ENCODE measurements at regions not wholly inside any gene's neighbourhood (a gene's known extent, or its start where the extent isn't known, plus 50 kb on each side); places are given as distances from the start of the nearest gene placed in this dataset.

DNA sequence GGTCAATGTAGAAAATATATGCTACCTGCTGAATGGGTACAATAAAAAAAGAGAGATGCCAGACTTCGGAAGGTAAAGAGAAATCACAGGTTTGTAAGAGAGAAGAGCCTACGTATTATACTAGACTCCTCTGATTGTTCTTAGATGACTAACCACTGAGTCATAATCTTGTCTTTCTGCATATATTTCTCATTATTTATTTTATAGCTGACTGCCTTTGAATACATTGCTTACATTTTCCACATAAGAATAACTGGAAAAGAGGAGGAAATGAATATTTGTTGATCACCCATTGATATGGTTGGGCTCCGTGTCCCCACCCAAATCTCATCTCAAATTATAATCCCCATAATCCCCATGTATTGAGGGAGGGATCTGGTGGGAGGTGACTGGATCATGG lies 90.3 kb upstream of the RAB27B start:
- no peak overlapping the region for H3K4me2 ChIP-seq (ENCODE audit: insufficient read depth, low read length)
- no peak overlapping the region for H3K4me3 ChIP-seq
- in situ Hi-C loops (cut with MboI): no loop called here
- TF ChIP-seq FOSL1 (tag; conservative IDR thresholded peaks at IDR 0.05) (peak; percentile 23; the same call in 1 of the 2 replicates), EGR1 (conservative IDR thresholded peaks at IDR 0.05) (no peak)
- ChIA-PET CTCF (ENCODE audit: low intra/inter-chr PET ratio) (no interaction called here), POLR2A (no interaction called here)
- H3K79me2 ChIP-seq (ENCODE audit: control insufficient read depth, insufficient read depth, low read length): no peaks in the 10 kb centered on the region
- intact Hi-C loops (cut with micrococcal nuclease): no loop called here
- no peaks in the 10 kb centered on the region for H3K9me1 ChIP-seq (ENCODE audit: control insufficient read depth, insufficient read depth, low read length)
- no peak overlapping the region for H2AFZ ChIP-seq (ENCODE audit: low read depth, low read length)
- WGBS (ENCODE audit: insufficient coverage, low coverage, missing lambda C conversion rate): 42% methylated on average over 3 of the region's 3 CpGs
- H3K9me3 ChIP-seq (replicated peaks; ENCODE audit: control insufficient read depth, insufficient read depth, low read depth, low read length): no peaks in the 10 kb centered on the region
- ATAC-seq (no peak), FAIRE-seq (no peak), DNase-seq (ENCODE audit: extremely low read depth in 1 of 4, low spot score in 3 of 4) (no peak)
- H3K27ac ChIP-seq (ENCODE audit: extremely low read depth, low read depth, low read length): no peak overlapping the region
- H3K36me3 ChIP-seq (ENCODE audit: control insufficient read depth, insufficient read depth, low read length): no peaks in the 10 kb centered on the region
- H3K27me3 ChIP-seq (ENCODE audit: control insufficient read depth in 2 of 2, insufficient read depth in 2 of 2, low read length in 2 of 2): no peaks in the 10 kb centered on the region
- no peak overlapping the region for H3K9ac ChIP-seq (ENCODE audit: insufficient read depth in 1 of 2, low read depth in 2 of 2, low read length in 2 of 2)
- no peaks in the 10 kb centered on the region for H4K20me1 ChIP-seq (replicated peaks; ENCODE audit: control insufficient read depth, insufficient read depth, low read length)
- no peaks in the 10 kb centered on the region for H3K4me1 ChIP-seq (replicated peaks in 1 of 2; ENCODE audit: control insufficient read depth in 2 of 2, insufficient read depth in 2 of 2, low read length in 2 of 2)
- BruUV-seq (replicated peaks): no TSS peak

DNA sequence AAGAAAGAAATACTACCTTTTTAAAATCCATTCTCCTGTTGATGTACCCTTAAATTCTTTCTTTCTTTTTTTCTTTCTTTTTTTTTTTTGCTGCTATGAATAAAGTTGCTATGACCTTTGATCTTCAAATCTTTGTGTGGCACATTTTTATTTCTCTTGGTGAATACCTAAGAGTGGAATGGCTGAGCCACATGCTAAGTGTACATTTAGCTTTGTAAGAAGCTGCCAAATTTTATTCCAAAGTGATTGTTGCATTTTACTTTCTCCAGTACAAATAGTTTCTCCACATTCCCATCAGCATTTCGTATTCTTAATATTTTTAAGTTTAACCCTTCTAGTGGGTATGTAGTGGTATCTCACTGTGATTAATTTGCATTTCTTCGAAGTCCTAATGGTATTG lies 88.8 kb upstream of the RAB27B start:
- H3K27ac ChIP-seq (ENCODE audit: extremely low read depth, low read depth, low read length): no peak overlapping the region
- ChIA-PET CTCF (ENCODE audit: low intra/inter-chr PET ratio) (no interaction called here), POLR2A (no interaction called here)
- H3K9me3 ChIP-seq (replicated peaks; ENCODE audit: control insufficient read depth, insufficient read depth, low read depth, low read length): no peaks in the 10 kb centered on the region
- H3K9me1 ChIP-seq (ENCODE audit: control insufficient read depth, insufficient read depth, low read length): no peaks in the 10 kb centered on the region
- no peaks in the 10 kb centered on the region for H3K27me3 ChIP-seq (ENCODE audit: control insufficient read depth in 2 of 2, insufficient read depth in 2 of 2, low read length in 2 of 2)
- ATAC-seq (no peak), DNase-seq (ENCODE audit: extremely low read depth in 1 of 4, low spot score in 3 of 4) (no peak), FAIRE-seq (no peak)
- 21% methylated on average over 2 of the region's 2 CpGs for WGBS (ENCODE audit: insufficient coverage, low coverage, missing lambda C conversion rate)
- H3K4me2 ChIP-seq (ENCODE audit: insufficient read depth, low read length): no peak overlapping the region
- TF ChIP-seq SMAD2 (IDR thresholded peaks at IDR 0.05; ENCODE audit: low read depth, low read length): no peak
- H3K79me2 ChIP-seq (ENCODE audit: control insufficient read depth, insufficient read depth, low read length): no peaks in the 10 kb centered on the region
- in situ Hi-C loops (cut with MboI) (no loop called here), intact Hi-C loops (cut with micrococcal nuclease) (no loop called here)
- H4K20me1 ChIP-seq (replicated peaks; ENCODE audit: control insufficient read depth, insufficient read depth, low read length): no peaks in the 10 kb centered on the region
- H3K4me3 ChIP-seq: no peak overlapping the region
- no peak overlapping the region for H2AFZ ChIP-seq (ENCODE audit: low read depth, low read length)
- no peaks in the 10 kb centered on the region for H3K36me3 ChIP-seq (ENCODE audit: control insufficient read depth, insufficient read depth, low read length)
- H3K9ac ChIP-seq (ENCODE audit: insufficient read depth in 1 of 2, low read depth in 2 of 2, low read length in 2 of 2): no peak overlapping the region
- H3K4me1 ChIP-seq (replicated peaks in 1 of 2; ENCODE audit: control insufficient read depth in 2 of 2, insufficient read depth in 2 of 2, low read length in 2 of 2): peaks cover 0 to 4% of the 10 kb centered on the region in 2 experiments; a peak in 1 of 5 replicates
- no TSS peak for BruUV-seq (replicated peaks)
